ENCODE measurements at regions not wholly inside any gene's neighbourhood (a gene's known extent, or its start where the extent isn't known, plus 50 kb on each side); places are given as distances from the start of the nearest gene placed in this dataset.

GRCh38 chr5:12911156-12911555, 1006.9 kb upstream of the CTNND2 start:
- no peak for TF ChIP-seq CTCF (conservative IDR thresholded peaks at IDR 0.05)

More at GRCh38 chr5:12911156-12911555, 1006.9 kb upstream of the CTNND2 start:
- no CpG with 5 or more reads among the region's 4 CpGs for WGBS (ENCODE audit: extremely low coverage, insufficient read length, low lambda C conversion rate)
- no peak overlapping the region for H4K8ac ChIP-seq (replicated peaks; ENCODE audit: insufficient read length, low read depth, low read length)
- H2BK120ac ChIP-seq (ENCODE audit: low read depth, low read length, poor library complexity, severe bottlenecking): no peak overlapping the region
- Mint-ChIP-seq H3K9me3 (0 out of 5 replicates have a peak, but pooled peaks cover 0 to 1% of the 10 kb centered on the region in 2 experiments), H3K4me1 (no peaks in the 10 kb centered on the region), H3K27ac (no peak overlapping the region), H3K27me3 (ENCODE audit: low read depth) (no peaks in the 10 kb centered on the region), H3K36me3 (ENCODE audit: insufficient read depth in 1 of 3, low read depth in 3 of 3) (no peaks in the 10 kb centered on the region; a peak in 1 of 7 replicates), H3K4me3 (no peak overlapping the region)
- no peak overlapping the region for H3K4ac ChIP-seq (ENCODE audit: low read depth, low read length)
- H3K4me1 ChIP-seq (ENCODE audit: insufficient read depth, low read length): no peaks in the 10 kb centered on the region
- no peak overlapping the region for H2BK15ac ChIP-seq (ENCODE audit: low read depth, low read length)
- no peak overlapping the region for H3K56ac ChIP-seq (ENCODE audit: insufficient read length, low read depth, low read length)
- no peak overlapping the region for H3K4me2 ChIP-seq (ENCODE audit: insufficient read depth, insufficient read length, low read length)
- H3K27ac ChIP-seq (ENCODE audit: insufficient read length, low read depth, low read length): no peak overlapping the region
- H4K5ac ChIP-seq (ENCODE audit: insufficient read length, low read depth, low read length): no peak overlapping the region
- H3T11ph ChIP-seq (ENCODE audit: low read length): no peak overlapping the region
- H3K79me2 ChIP-seq (ENCODE audit: insufficient read depth, low read length): no peaks in the 10 kb centered on the region
- H2BK12ac ChIP-seq (ENCODE audit: insufficient read length, low read depth, low read length): no peak overlapping the region
- no peak overlapping the region for H3K14ac ChIP-seq (ENCODE audit: insufficient read depth, low read length)
- H2BK20ac ChIP-seq (ENCODE audit: low read depth, low read length, poor library complexity, severe bottlenecking): no peak overlapping the region
- H2AK5ac ChIP-seq (ENCODE audit: insufficient read length, low read length): no peak overlapping the region
- no peak overlapping the region for H4K91ac ChIP-seq (ENCODE audit: insufficient read length, low read depth, low read length)
- no peak overlapping the region for H3K9ac ChIP-seq (ENCODE audit: extremely low read depth, insufficient read length, low read length)
- H3K23ac ChIP-seq (ENCODE audit: insufficient read length, low read depth, low read length): no peak overlapping the region
- H4K20me1 ChIP-seq (ENCODE audit: control insufficient read depth, insufficient read depth, insufficient read length): no peaks in the 10 kb centered on the region
- no peaks in the 10 kb centered on the region for H3K9me3 ChIP-seq (ENCODE audit: control insufficient read depth, low read depth, low read length)
- no peaks in the 10 kb centered on the region for H3K23me2 ChIP-seq (ENCODE audit: insufficient read length, low read depth, low read length, poor library complexity, severe bottlenecking)
- no peak overlapping the region for H2BK5ac ChIP-seq (ENCODE audit: insufficient read length, low read length)
- no peak overlapping the region for H2AFZ ChIP-seq (ENCODE audit: low read length)
- H3K79me1 ChIP-seq (ENCODE audit: insufficient read depth, low read depth, low read length, poor library complexity, severe bottlenecking): no peaks in the 10 kb centered on the region
- DNase-seq: no peak
- no peaks in the 10 kb centered on the region for H3K27me3 ChIP-seq (ENCODE audit: insufficient read depth, low read length)
- no peak overlapping the region for H3K18ac ChIP-seq (ENCODE audit: insufficient read length, low read depth, low read length)
